HEK293 (cell line): ENCODE measurements at regions not wholly inside any gene's neighbourhood (a gene's known extent, or its start where the extent isn't known, plus 50 kb on each side); places are given as distances from the start of the nearest gene placed in this dataset.

ENCODE experiments used
- CTCF ChIA-PET: fragments of 350-600 bp; formaldehyde crosslinking; extraction: SDS; loops from one replicate; lab custom pipeline; 2021; ENCODE audit warnings: antibody characterized with exemption; lab: Yijun Ruan, JAX
- POLR2A ChIA-PET: fragments of 300-600 bp; formaldehyde crosslinking; extraction: SDS; loops from one replicate; lab custom pipeline; 2020; ENCODE audit warnings: antibody characterized with exemption, inconsistent platforms; lab: Yijun Ruan, JAX
- H3K27ac ChIP-seq: fragments of 200-500 bp; sonication (Bioruptor generic); 2 replicates; pipeline ENCODE4 v1.5.1; 2014; ENCODE audit warnings: low read depth, low read length, control low read depth, inconsistent platforms; ENCODE audit errors: extremely low read depth
- H3K36me3 ChIP-seq, 2 experiments: fragments of 200-500 bp in 1 of 2; sonication (Bioruptor generic) in 1 of 2; 1 replicate in 1 of 2; 2 replicates in 1 of 2; pipeline ENCODE4 v1.5.1; 2014 to 2017; ENCODE audit warnings: inconsistent platforms in 2 of 2, low read length in 2 of 2; ENCODE audit not compliant: control insufficient read depth in 2 of 2, insufficient read depth in 1 of 2
- H3K4me1 ChIP-seq: fragments of 200-500 bp; sonication (Bioruptor generic); 2 replicates; pipeline ENCODE4 v1.5.1; 2014; ENCODE audit warnings: mild to moderate bottlenecking, low read length, inconsistent platforms; ENCODE audit not compliant: control insufficient read depth, insufficient read depth
- H3K4me3 ChIP-seq: 2 replicates; pipeline ENCODE4 v1.5.1; 2011; ENCODE audit warnings: low read depth, mild to moderate bottlenecking, control low read depth, low read length, moderate library complexity
- H3K9me3 ChIP-seq: fragments of 200-500 bp; sonication (Bioruptor generic); 2 replicates; pipeline ENCODE4 v1.5.1; 2014; ENCODE audit warnings: low read depth, low read length, inconsistent platforms; ENCODE audit not compliant: control insufficient read depth, insufficient read depth
- EGR2 ChIP-seq: fragments of 450-650 bp; formaldehyde crosslinking; IDR thresholded peaks from 2 replicates; pipeline ENCODE4 v1.5.1; 2016; ENCODE audit warnings: low read depth, missing biosample characterization, missing genetic modification characterization
- GLIS1 ChIP-seq: fragments of 450-650 bp; formaldehyde crosslinking; IDR thresholded peaks from 2 replicates; pipeline ENCODE4 v1.5.1; 2016; ENCODE audit warnings: missing biosample characterization, missing genetic modification characterization
- OSR2 ChIP-seq: fragments of 450-650 bp; formaldehyde crosslinking; IDR thresholded peaks from 2 replicates; pipeline ENCODE4 v1.5.1; 2016; ENCODE audit warnings: missing biosample characterization, missing genetic modification characterization
- PRDM10 ChIP-seq: fragments of 450-650 bp; formaldehyde crosslinking; IDR thresholded peaks from 2 replicates; pipeline ENCODE4 v1.5.1; 2016; ENCODE audit warnings: missing biosample characterization, missing genetic modification characterization
- PRDM4 ChIP-seq: fragments of 450-650 bp; formaldehyde crosslinking; IDR thresholded peaks from 2 replicates; pipeline ENCODE4 v1.5.1; 2017; ENCODE audit warnings: missing biosample characterization, missing genetic modification characterization
- RBAK ChIP-seq: fragments of 450-650 bp; formaldehyde crosslinking; IDR thresholded peaks from 2 replicates; pipeline ENCODE4 v1.5.1; 2016; ENCODE audit warnings: missing biosample characterization, missing genetic modification characterization
- SP3 ChIP-seq: fragments of 450-650 bp; formaldehyde crosslinking; IDR thresholded peaks from 2 replicates; pipeline ENCODE4 v1.5.1; 2016; ENCODE audit warnings: missing biosample characterization, missing genetic modification characterization
- ZEB2 ChIP-seq: fragments of 450-650 bp; formaldehyde crosslinking; IDR thresholded peaks from 2 replicates; pipeline ENCODE4 v1.5.1; 2016; ENCODE audit warnings: missing biosample characterization, missing genetic modification characterization
- ZNF112 ChIP-seq: fragments of 450-650 bp; formaldehyde crosslinking; IDR thresholded peaks from 2 replicates; pipeline ENCODE4 v1.5.0; 2017; ENCODE audit warnings: missing biosample characterization, missing genetic modification characterization
- ZNF114 ChIP-seq: fragments of 450-650 bp; formaldehyde crosslinking; IDR thresholded peaks from 2 replicates; pipeline ENCODE4 v1.5.0; 2017; ENCODE audit warnings: missing biosample characterization, missing genetic modification characterization
- ZNF169 ChIP-seq: fragments of 450-650 bp; formaldehyde crosslinking; IDR thresholded peaks from 2 replicates; pipeline ENCODE4 v1.5.1; 2016; ENCODE audit warnings: missing biosample characterization, missing genetic modification characterization
- ZNF19 ChIP-seq: fragments of 450-650 bp; formaldehyde crosslinking; IDR thresholded peaks from 2 replicates; pipeline ENCODE4; 2016; ENCODE audit warnings: missing biosample characterization, missing genetic modification characterization, low read depth
- ZNF341 ChIP-seq: fragments of 450-650 bp; formaldehyde crosslinking; IDR thresholded peaks from 2 replicates; pipeline ENCODE4; 2016; ENCODE audit warnings: low read depth, missing biosample characterization, missing genetic modification characterization
- ZNF398 ChIP-seq: fragments of 450-650 bp; formaldehyde crosslinking; IDR thresholded peaks from 2 replicates; pipeline ENCODE4 v1.5.1; 2017; ENCODE audit warnings: missing biosample characterization, missing genetic modification characterization
- ZNF423 ChIP-seq: fragments of 450-650 bp; formaldehyde crosslinking; IDR thresholded peaks from 2 replicates; pipeline ENCODE4 v1.5.1; 2016; ENCODE audit warnings: missing biosample characterization, missing genetic modification characterization
- ZNF514 ChIP-seq: fragments of 450-650 bp; formaldehyde crosslinking; IDR thresholded peaks from 2 replicates; pipeline ENCODE4 v1.5.1; 2016; ENCODE audit warnings: missing biosample characterization, missing genetic modification characterization
- ZNF555 ChIP-seq: fragments of 450-650 bp; formaldehyde crosslinking; conservative IDR thresholded peaks from 2 replicates; pipeline ENCODE4 v1.5.1; 2017; ENCODE audit warnings: missing biosample characterization, mild to moderate bottlenecking, missing genetic modification characterization, inconsistent platforms
- ZNF571 ChIP-seq: fragments of 450-650 bp; formaldehyde crosslinking; IDR thresholded peaks from 2 replicates; pipeline ENCODE4 v1.5.0; 2017; ENCODE audit warnings: missing biosample characterization, missing genetic modification characterization
- ZNF621 ChIP-seq: fragments of 450-650 bp; formaldehyde crosslinking; IDR thresholded peaks from 2 replicates; pipeline ENCODE4 v1.5.1; 2017; ENCODE audit warnings: missing biosample characterization, missing genetic modification characterization
- ZNF626 ChIP-seq: fragments of 450-650 bp; sonication (Bioruptor Pico); formaldehyde crosslinking; IDR thresholded peaks from 2 replicates; pipeline ENCODE4 v1.5.1; 2018; ENCODE audit warnings: missing biosample characterization, missing genetic modification characterization, inconsistent platforms
- ZNF777 ChIP-seq: fragments of 450-650 bp; formaldehyde crosslinking; IDR thresholded peaks from 2 replicates; pipeline ENCODE4 v1.5.1; 2017; ENCODE audit warnings: missing biosample characterization, missing genetic modification characterization, borderline replicate concordance
- ZNF792 ChIP-seq: fragments of 450-650 bp; formaldehyde crosslinking; IDR thresholded peaks from 2 replicates; pipeline ENCODE4 v1.5.1; 2016; ENCODE audit warnings: missing biosample characterization, missing genetic modification characterization
- ZSCAN16 ChIP-seq: fragments of 450-650 bp; formaldehyde crosslinking; IDR thresholded peaks from 2 replicates; pipeline ENCODE4 v1.5.1; 2016; ENCODE audit warnings: missing biosample characterization, missing genetic modification characterization
- ZSCAN4 ChIP-seq: fragments of 450-650 bp; formaldehyde crosslinking; IDR thresholded peaks from 2 replicates; pipeline ENCODE4 v1.5.1; 2017; ENCODE audit warnings: missing biosample characterization, missing genetic modification characterization
- ZXDB ChIP-seq: fragments of 450-650 bp; formaldehyde crosslinking; IDR thresholded peaks from 2 replicates; pipeline ENCODE4 v1.5.1; 2016; ENCODE audit warnings: missing biosample characterization, missing genetic modification characterization

- H3K4me3 ChIP-seq, result no peak overlapping the region
- CTCF ChIA-PET, result no interaction called here
- H3K9me3 ChIP-seq, result no peaks in the 10 kb centered on the region
Measured at GRCh38 chr10:57979956-57980355, 287.7 kb downstream of the IPMK start.

GRCh38 chr10:57979491-57979890 is 288.2 kb downstream of the IPMK start:
- H3K4me3 ChIP-seq, result no peak overlapping the region
- H3K27ac ChIP-seq, result no peak overlapping the region
- CTCF ChIA-PET, result no interaction called here
- no peak for TF ChIP-seq ZNF114 (tag by site-specific recombination)
- no peak for TF ChIP-seq SP3 (tag by site-specific recombination)
- no peak for TF ChIP-seq GLIS1 (tag by site-specific recombination)
- no peak for TF ChIP-seq ZNF112 (tag by site-specific recombination)
- no peak for TF ChIP-seq ZNF514 (tag by site-specific recombination)
- no peak for TF ChIP-seq ZXDB
- TF ChIP-seq EGR2 (tag by site-specific recombination), result no peak
- TF ChIP-seq ZNF621 (tag by site-specific recombination), result no peak
- TF ChIP-seq ZNF423, result no peak
- TF ChIP-seq ZSCAN4 (tag by site-specific recombination), result no peak
- TF ChIP-seq ZNF792 (tag by site-specific recombination), result no peak
- TF ChIP-seq ZNF341 (tag by site-specific recombination), result no peak

More at GRCh38 chr10:57979956-57980355, 287.7 kb downstream of the IPMK start:
- POLR2A ChIA-PET, result no interaction called here
- no peaks in the 10 kb centered on the region for H3K36me3 ChIP-seq
- no peak overlapping the region for H3K27ac ChIP-seq
- TF ChIP-seq ZNF626 (no peak), ZEB2 (tag by site-specific recombination) (no peak), ZSCAN16 (tag by site-specific recombination) (no peak), ZNF398 (tag by site-specific recombination) (no peak), ZNF423 (no peak), ZNF19 (no peak), ZNF571 (tag by site-specific recombination) (no peak), RBAK (no peak), ZNF555 (tag by site-specific recombination) (no peak), PRDM10 (no peak), ZNF169 (tag by site-specific recombination) (no peak), OSR2 (tag by site-specific recombination) (no peak), ZNF777 (tag by site-specific recombination) (no peak), PRDM4 (tag by site-specific recombination) (no peak)
- TF ChIP-seq, all 188 proteins: peak for 0
- no peaks in the 10 kb centered on the region for H3K4me1 ChIP-seq

More at GRCh38 chr10:57979491-57979890, 288.2 kb downstream of the IPMK start:
- Histone ChIP-seq H3K4me1 (no peaks in the 10 kb centered on the region), H3K9me3 (no peaks in the 10 kb centered on the region), H3K36me3 (no peaks in the 10 kb centered on the region)
- POLR2A ChIA-PET, result no interaction called here
